ENCODE measurements at regions not wholly inside any gene's neighbourhood (a gene's known extent, or its start where the extent isn't known, plus 50 kb on each side); places are given as distances from the start of the nearest gene placed in this dataset.
"Not testable (repeated sequence)": the region's sequence is repeated elsewhere in the genome, so short reads cannot be mapped to it uniquely, and the experiment has no call there.

GRCh38 chr13:65584126-65584525 is 1646.0 kb downstream of the PCDH9 start:
- DNase-seq: no peak

GRCh38 chr13:65582160-65582559 is 1648.0 kb downstream of the PCDH9 start:
- DNase-seq: no peak

GRCh38 chr13:65564561-65564960 is 1665.6 kb downstream of the PCDH9 start:
- not testable (repeated sequence) for DNase-seq

- no peak for DNase-seq
Measured at GRCh38 chr13:65562305-65562704, 1667.8 kb downstream of the PCDH9 start.

- DNase-seq: no peak
Measured at GRCh38 chr13:65560936-65561335, 1669.2 kb downstream of the PCDH9 start.

- no peak for DNase-seq
Measured at GRCh38 chr13:65555962-65556361, 1674.2 kb downstream of the PCDH9 start.

- no peak for DNase-seq
Measured at GRCh38 chr13:65553096-65553727, 1676.9 kb downstream of the PCDH9 start.

GRCh38 chr13:65551208-65551607 is 1678.9 kb downstream of the PCDH9 start:
- no peak for DNase-seq

- DNase-seq: no peak
Measured at GRCh38 chr13:65540175-65540574, 1690.0 kb downstream of the PCDH9 start.

- no peak for DNase-seq
Measured at GRCh38 chr13:65535370-65535769, 1694.8 kb downstream of the PCDH9 start.

- DNase-seq: no peak
Measured at GRCh38 chr13:65532231-65532630, 1697.9 kb downstream of the PCDH9 start.

GRCh38 chr13:65530688-65531087 is 1699.4 kb downstream of the PCDH9 start:
- DNase-seq: no peak

- DNase-seq: no peak
Measured at GRCh38 chr13:65529541-65529940, 1700.6 kb downstream of the PCDH9 start.

GRCh38 chr13:65508745-65509144 is 1721.4 kb downstream of the PCDH9 start:
- DNase-seq: no peak

GRCh38 chr13:65508338-65508737 is 1721.8 kb downstream of the PCDH9 start:
- no peak for DNase-seq

GRCh38 chr13:65505941-65506340 is 1724.2 kb downstream of the PCDH9 start:
- no peak for DNase-seq

GRCh38 chr13:65504213-65504612 is 1725.9 kb downstream of the PCDH9 start:
- DNase-seq: no peak

- DNase-seq: no peak
Measured at GRCh38 chr13:65500481-65500880, 1729.7 kb downstream of the PCDH9 start.

GRCh38 chr13:65499256-65499655 is 1730.9 kb downstream of the PCDH9 start:
- no peak for DNase-seq

- DNase-seq: no peak
Measured at GRCh38 chr13:65497265-65497664, 1732.9 kb downstream of the PCDH9 start.

GRCh38 chr13:65490725-65491124 is 1739.4 kb downstream of the PCDH9 start:
- DNase-seq: not testable (repeated sequence)

- DNase-seq: no peak
Measured at GRCh38 chr13:65488606-65489005, 1741.5 kb downstream of the PCDH9 start.

GRCh38 chr13:65479692-65480091 is 1750.4 kb downstream of the PCDH9 start:
- no peak for DNase-seq

GRCh38 chr13:65473196-65473595 is 1756.9 kb downstream of the PCDH9 start:
- DNase-seq: no peak

GRCh38 chr13:65472336-65472735 is 1757.8 kb downstream of the PCDH9 start:
- no peak for DNase-seq

Data from NCI-H1694 treated with DMSO at 0.1 percent for 48 hours (cell line).